NT2/D1 (cell line): ENCODE measurements at regions not wholly inside any gene's neighbourhood (a gene's known extent, or its start where the extent isn't known, plus 50 kb on each side); places are given as distances from the start of the nearest gene placed in this dataset.

Experiments used
- SUZ12 ChIP-seq: IDR thresholded peaks from 2 replicates; pipeline ENCODE4 v1.6.1; 2011; ENCODE audit not compliant: insufficient read length, insufficient read depth; ENCODE audit errors: extremely low read depth
- YY1 ChIP-seq: IDR thresholded peaks from 2 replicates; pipeline ENCODE4 v1.6.1; 2011; ENCODE audit not compliant: insufficient read length, insufficient read depth
- ZNF274 ChIP-seq: IDR thresholded peaks from 2 replicates; pipeline ENCODE4 v1.6.1; 2011; ENCODE audit warnings: mild to moderate bottlenecking, low read depth, low read length

DNA sequence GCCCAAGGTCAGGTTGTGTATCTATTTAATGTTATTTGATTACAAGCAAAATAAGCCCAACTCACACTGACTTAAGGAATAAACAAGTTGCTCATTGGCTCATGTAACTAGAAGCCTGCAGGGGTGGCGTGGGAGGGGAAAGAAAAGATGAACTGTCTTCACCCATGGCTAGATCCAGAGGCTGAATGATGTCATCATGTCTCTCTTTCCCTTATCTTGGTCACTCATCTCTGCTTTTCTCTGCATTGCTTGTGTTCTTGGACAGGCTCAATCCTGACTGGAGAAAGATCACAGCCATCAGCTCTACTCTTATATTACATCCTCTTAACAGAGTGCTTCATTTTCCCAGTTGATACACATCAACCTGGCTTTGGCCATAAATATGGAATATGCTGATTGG, 290.0 kb upstream of the DIAPH2 start:
- no peak for TF ChIP-seq SUZ12
- TF ChIP-seq ZNF274, result no peak
- no peak for TF ChIP-seq YY1
